GM18507 (cell line): ENCODE measurements at regions not wholly inside any gene's neighbourhood (a gene's known extent, or its start where the extent isn't known, plus 50 kb on each side); places are given as distances from the start of the nearest gene placed in this dataset.

Source experiments
- DNase-seq: peaks from one replicate; pipeline ENCODE4 v3.0.0; 2011; ENCODE audit warnings: low read depth; ENCODE audit not compliant: insufficient read length; ENCODE audit errors: extremely low spot score
- FAIRE-seq: peaks from 2 replicates; lab custom pipeline; 2011; peaks lifted over from hg19 to GRCh38; lab: Jason Lieb, UNC

DNA sequence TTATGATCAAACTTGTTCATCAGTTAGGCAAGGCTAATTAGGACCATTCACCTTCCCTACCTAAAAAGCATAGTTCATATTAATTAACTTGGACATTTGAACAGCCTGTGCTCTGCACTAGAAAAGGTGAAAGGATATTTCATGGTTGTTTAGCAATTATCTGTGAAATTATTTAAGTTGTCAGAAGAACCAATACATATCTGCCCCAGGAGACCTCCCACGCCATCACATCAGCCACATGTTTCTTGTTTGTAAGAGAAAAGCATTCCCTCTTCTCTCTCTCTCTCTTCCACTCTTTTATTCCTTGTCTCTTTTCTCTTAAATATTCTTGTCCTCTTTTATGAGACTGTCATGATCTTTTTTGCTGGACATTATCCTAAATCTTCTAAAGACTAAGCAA, 282.0 kb upstream of the RND3 start:
- DNase-seq = no peak
- FAIRE-seq = no peak

DNA sequence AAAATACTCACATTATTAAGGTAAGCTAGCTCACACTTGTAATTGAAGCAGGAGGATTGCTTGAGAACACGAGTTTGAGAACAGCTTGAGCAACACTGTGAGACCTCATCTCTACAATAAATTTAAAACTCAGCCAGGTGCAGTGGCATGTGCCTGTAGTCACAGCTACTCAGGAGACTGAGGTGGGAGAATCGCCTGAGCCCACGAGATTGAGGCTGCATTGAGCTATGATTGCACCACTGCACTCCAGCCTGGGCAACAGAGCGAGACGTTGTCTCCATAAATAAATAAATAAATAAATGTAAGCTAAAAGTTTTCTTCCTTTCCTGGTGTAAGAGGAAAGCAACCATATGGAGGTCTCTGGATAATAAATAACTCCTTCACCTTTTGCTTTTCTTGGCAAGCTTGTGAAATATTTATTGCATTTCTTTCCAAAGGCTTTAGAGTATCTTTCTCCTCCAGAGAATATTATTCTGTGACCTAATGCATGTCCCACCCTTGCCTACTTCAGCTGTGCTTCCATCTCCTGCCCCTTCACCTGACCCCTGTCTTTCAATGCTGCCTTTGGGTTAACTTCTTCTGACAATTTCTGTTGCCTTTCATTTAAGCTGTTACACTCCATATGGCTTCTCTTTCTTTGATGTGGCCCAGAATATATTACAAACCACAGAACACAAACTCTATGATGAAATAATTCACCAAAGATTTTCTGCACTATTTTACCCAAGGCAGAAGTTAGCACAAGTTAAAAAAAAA, 280.7 kb upstream of the RND3 start:
- FAIRE-seq (no peak), DNase-seq (no peak)

DNA sequence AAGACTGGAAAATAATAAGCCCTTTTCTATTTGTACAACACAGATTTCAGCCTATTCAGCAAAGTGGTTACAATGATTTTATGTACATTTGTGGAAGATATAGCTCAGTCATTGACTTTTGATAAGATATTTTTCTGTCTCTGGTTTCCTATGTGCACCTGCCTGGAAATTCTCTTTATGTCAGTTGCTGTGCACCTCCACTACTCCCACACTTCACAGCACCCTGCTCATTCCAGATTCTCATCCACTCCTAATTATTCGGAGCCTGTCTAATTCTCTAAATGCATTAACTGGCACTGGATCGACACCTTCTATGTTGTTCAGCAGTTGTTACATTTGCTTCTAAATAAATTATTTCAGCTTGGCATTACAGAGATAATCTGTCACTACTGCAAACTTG, 275.1 kb upstream of the RND3 start:
- DNase-seq (no peak), FAIRE-seq (no peak)

DNA sequence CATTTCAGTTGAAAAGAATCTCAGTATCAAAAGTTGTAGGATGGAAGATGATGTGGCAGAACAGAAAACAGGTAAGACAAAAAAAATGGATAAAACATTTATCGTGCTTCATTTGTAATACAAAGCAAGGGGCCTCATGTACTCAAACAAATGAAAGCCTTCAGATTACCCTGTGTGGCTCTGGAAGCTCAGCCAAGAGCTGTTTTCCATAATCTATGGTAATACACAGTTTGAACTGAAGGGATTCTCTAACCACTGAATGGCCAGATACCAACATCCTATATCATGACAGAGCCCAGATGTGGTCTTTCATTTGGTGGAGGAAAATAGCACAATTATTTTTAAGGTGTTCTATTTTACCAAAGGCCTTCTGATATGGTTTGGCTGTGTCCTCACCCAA, 272.1 kb upstream of the RND3 start:
- FAIRE-seq = no peak
- DNase-seq = no peak

DNA sequence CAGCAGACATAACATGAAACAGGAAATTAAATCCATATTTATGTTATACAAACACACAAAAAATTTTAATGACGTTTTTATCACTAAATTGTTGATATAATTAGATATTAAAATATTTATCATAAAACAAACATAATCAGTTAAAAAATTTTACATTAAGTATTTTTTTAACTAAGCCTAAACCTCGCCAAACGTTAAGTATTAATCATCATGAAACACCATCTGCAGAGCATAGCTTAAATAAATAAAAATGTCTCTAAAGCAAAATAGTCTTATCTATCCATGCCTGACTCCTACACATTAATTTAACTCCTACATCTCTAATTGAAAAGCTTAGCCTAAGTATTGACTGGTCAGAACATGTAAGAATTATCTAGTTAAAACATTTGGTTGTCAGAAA, 271.6 kb upstream of the RND3 start:
- FAIRE-seq (no peak), DNase-seq (no peak)

DNA sequence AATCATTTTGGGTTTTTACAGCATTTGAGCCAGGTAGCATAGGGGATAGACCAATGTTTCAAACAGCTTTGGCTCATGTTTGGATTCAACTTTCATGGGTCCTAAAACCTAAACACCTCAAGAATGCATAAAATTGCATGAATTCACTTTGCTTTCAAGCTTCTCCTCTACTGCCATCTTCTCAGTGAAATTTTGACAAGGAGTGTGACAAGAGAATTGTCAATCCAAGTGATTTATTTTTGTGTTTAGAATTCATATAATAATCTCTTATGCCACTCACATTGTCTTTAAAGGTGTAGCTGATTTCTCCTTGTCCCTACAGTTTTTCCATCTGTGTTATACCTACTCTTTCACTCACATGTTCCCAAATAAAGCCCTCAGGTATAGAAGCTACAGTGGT, 264.8 kb upstream of the RND3 start:
- no peak for DNase-seq
- FAIRE-seq = no peak

DNA sequence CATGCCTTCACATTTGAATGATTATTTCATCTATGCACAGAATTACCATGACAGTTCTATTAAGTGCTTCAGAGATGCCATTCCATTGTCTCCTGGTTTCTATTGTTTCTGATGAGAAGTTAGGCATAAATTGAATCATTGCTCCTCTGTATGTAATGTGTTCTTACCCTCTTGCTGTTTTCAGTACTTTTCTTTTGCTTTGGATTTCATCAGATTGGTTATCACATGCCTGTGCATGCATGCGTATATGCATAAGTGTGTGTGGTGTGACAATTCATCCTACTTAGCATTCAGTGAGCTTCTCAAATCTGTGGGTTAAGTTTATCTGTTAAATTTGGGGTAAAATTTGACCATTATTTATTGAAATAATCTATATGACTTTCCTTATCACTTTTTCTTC, 263.3 kb upstream of the RND3 start:
- FAIRE-seq (no peak), DNase-seq (no peak)

DNA sequence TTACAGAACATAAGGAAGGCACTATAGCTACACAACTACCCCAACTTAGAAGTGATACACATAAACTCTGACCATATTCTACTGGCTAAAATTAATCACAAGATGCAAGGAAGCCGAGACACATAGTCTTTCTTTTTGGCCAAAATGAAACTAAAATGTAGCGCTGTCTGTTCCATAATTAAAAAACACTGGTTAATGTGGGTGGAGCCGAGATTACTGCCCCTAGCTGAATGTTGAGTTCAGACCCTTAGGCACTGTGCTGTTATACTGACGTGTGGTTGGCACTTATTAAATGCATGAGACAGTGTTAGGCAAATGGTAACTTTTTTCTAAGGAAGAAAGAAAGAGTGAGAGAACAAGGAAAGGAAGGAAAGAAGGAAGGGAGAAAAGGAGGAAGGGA, 254.6 kb upstream of the RND3 start:
- DNase-seq (no peak), FAIRE-seq (no peak)

DNA sequence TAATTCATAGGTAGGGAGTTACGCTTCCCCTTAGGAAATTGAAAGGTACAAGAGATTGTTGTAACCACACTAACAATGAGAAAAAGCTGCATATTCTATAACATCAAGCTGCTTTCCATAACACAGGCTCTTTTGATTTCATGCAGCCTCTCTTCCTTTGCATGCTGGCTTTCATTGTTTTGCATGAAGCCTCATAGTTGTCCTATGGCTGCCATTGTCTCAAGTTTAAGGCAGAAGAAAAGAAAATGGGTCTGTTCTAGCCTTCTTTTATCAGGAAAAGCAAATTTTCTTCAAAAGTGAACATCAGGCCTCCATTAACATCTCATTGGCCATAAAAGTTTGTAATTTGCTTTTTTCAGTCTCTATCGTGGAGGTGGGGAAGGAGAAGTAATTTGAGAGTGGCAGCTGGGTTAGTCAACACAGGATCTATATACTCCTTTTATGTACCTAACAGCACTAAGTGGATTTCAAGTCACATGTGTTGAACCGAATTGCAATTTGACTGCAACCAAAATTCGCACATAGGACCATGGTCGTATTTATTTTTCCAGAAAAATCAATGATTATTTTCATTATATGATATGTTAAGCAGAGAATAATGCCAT, 248.5 kb upstream of the RND3 start:
- DNase-seq = no peak

DNA sequence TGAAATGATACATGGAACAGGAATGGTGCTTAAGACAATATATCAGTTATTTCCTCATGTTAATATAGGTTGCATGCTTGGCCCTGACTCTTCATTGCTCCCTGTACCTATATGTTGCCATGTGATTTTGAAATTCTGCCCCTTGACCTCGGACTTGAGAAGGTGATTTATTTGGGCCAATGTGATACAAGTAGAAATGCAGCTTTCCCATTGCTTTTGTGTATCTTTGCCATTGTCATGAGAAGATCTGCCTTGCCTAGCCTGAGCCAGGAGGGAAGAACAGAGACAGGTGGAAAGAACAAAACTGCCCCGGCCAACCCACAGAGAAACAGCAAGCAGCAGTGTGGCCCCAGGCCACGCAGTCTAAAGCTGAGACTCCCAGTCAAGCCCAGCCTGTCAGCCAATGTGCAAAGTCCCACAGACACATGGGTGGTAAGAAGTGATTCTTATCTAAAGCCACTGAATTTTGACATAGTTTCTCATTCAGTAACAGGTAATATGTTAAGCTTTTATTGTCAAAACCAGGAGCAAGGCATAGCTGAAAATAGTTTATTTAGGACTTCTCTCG, 245.7 kb upstream of the RND3 start:
- FAIRE-seq = no peak

More for the DNA sequence above, 248.5 kb upstream of the RND3 start:
- FAIRE-seq = no peak

DNA sequence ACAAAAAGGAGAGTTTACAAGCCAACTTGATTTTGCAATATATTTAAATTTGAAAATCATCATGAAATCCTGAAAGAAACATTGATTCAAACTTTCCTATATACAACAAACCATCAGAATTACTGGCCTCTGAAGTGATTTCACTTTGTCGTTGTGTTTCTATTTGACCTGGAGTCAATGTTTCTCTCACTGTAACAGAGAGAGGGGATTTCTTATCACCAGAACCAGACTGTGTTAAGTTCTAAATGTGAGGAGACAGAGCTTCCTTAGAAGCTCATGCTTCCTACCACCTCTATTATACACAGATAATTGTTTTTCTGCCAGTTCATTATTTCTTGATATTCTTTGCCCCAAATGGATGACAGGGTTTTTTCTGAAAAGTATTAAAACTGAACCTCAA, 245.0 kb upstream of the RND3 start:
- no peak for DNase-seq
- FAIRE-seq = no peak

More for the DNA sequence above, 245.7 kb upstream of the RND3 start:
- DNase-seq = no peak

DNA sequence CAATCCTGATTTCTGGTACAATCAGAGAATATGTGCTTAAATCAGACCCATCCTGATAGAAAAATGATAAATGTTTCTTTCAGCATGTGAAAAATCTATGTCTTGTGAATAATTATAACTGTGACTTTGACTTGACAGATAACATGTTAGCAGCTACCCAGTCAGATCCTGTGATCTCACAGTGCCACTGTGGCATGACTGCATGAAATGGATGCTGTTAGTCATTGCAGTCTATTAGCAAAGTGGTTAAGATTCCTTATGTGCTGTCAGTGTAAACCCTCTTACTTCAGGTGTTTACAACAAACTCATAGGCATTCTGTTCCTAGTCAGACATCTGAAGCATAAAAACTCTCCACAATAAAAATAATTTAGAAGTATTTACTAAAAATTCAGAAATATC, 244.6 kb upstream of the RND3 start:
- DNase-seq (no peak), FAIRE-seq (peak; percentile 54)

DNA sequence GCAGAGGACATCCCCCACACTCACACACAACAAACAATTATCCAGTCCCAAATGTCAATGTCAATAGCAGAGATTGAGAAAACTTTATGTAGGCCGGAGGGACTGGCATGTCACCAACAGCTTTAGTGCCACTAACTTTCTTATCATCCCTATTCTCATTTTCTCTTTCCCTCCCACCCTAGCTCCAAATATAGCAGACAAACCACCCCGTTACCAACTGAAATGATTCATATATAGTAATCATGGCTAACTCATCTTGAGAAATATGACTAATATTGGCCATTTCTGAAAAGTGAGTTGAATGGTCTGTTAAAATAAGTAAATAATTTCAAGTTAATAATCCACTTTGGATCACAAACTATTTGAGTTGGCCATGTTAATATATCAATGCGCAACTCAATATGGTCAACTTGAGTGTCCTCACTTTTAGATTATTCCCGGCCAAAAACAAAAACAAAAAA, 242.1 kb upstream of the RND3 start:
- no peak for DNase-seq
- peak; percentile 47 for FAIRE-seq

DNA sequence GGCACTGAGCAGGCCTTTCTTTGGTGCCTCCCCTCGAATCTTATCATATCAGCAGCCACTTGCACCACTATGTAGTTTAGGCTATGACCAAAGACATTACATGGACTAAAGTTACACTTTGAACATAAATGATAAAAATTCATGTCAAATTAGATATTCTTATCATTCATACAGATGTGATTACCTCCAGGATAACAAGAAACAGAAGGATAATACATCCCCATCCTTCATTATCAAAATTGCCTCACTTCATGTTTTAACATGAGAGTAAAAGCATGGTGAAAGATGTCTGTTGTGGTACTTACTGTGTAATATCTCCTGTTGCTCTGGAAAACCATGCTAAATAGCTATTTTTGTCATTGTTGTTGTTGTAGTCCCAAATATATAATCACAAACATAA, 230.8 kb upstream of the RND3 start:
- no peak for FAIRE-seq
- DNase-seq = no peak

DNA sequence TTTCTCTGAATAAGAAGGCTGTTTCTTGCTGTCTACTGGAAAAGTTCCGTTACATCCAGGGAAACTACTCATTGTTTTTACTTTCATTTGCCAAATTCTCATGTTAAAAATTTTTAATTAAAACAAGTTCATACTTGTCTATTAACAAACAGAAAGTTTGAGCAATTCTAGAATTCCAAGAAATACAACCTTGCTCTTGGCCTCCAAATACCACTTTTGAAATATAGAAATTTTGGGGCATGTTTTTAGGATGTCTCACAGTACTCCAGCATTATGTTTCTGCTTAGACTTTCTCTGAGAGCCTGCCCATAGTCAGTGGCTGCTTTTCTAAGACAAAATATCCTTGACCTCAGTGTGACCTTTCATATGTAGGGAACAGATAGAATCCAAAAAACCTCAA, 228.7 kb upstream of the RND3 start:
- DNase-seq (no peak), FAIRE-seq (no peak)

DNA sequence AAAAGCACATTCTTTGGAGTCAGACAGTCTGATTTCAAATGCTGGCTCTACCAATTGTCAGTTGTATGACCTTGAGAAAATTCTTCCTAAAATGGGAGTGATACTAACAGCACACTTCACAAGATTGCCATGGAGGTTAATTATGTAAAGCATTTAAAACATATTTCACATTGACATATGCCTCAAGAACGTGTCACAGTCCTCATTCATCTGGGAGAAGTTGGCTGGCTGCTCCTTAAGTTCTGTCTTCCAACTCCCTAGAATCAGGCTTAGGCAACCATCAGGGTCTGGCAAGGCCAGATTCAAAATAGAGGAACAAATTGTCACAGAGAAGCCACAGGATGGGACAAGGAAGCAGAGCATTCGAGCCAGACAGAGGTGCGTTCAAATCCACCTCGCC, 228.0 kb upstream of the RND3 start:
- DNase-seq (no peak), FAIRE-seq (no peak)

DNA sequence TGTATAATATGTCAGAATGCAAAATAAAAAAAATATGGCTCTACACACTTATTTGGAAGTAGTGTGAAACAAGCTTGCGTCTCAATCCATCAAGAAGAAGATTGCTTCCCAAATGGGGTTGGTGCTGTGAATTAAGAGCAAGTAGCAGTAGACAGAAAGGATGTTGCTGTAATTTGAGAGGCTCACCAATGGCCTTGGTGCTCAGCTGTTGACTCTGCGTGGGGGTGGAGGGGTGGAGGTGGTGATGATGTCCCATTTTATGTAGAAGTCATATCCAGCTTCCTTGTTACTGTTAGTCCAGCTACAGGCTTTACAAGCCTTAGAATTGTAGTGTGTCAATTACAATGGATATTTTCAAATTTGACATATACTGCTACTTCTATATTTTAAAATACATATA, 223.4 kb upstream of the RND3 start:
- DNase-seq = no peak
- FAIRE-seq = no peak

DNA sequence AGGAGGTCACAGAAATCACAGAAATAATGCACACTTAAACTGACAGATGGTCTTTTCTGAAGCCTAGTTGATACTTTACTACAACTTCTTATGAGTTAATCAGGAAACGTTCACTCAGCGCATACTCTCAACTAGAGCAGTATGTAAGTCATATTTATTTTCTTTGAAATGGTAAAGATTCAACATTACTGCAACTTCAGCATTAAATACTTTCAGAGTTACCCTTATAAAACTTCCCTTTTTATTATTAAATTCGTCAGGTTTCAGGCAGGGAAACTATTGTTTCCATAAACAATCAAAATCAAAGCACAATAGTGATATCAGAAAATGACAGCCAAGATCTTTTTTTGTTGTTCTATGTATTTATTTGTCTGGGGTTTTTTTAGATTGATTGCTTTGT, 222.6 kb upstream of the RND3 start:
- FAIRE-seq (no peak), DNase-seq (no peak)

DNA sequence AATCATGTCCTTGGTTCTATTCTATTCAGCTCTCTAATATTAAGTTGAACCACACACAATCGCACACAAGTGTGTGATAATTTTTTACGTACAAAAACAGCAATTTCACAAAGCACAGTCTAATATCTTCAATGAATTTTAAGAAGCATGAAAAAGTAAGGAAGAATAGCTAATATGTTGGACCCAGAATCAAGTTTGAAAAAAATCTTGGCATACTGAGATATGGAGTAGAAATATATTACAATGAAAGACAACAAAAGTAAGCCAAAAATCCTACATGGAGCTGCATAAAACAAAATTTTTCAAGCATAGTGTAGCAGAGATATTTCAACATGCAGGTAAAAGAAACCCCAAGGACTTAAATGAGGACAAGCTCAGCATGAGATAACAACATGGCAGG, 219.1 kb upstream of the RND3 start:
- DNase-seq = no peak
- FAIRE-seq = no peak

DNA sequence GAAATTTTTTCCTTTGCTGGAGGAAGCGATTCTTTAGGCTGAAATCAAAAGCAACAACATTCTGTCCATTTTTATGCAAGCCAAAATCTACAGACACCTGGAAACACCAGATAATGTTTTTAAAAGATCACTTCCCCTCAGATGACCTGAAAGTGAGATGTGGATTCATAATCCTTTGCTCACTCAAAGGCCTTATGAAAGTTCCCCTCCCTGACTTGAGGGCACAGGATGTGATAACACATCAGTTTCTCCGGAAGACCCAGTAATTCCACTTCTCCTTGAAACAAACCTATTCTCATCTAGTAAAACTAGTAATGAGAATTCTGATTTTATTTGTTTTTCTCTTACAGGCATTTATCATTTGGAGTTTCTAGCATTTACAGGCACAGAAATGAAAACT, 218.3 kb upstream of the RND3 start:
- FAIRE-seq (no peak), DNase-seq (no peak)

DNA sequence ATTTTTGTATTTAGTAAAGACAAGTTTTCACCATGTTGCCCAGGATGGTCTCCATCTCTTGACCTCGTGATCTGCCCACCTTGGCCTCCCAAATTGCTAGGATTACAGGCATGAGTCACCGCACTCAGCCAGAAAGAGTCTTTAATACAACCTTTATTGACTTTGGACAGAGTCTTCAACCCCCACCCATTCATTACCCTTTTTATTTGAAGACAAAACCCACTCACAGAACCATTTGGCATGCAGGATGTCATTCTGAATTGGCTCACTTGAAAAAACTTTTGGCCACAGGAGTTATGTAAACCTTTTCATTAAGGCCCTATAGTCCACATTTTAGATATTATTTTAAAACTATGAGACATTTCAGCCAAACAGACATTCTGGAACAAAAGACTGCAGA, 217.9 kb upstream of the RND3 start:
- DNase-seq (no peak), FAIRE-seq (no peak)
